ENCODE measurements at regions not wholly inside any gene's neighbourhood (a gene's known extent, or its start where the extent isn't known, plus 50 kb on each side); places are given as distances from the start of the nearest gene placed in this dataset.

- DNase-seq (ENCODE audit: low read depth, low spot score), result no peak
- no peak overlapping the region for H3K4me3 ChIP-seq (ENCODE audit: low read depth, low read length)
- peaks cover 4% of the 10 kb centered on the region; the same call in 1 of the 2 replicates for H3K9me3 ChIP-seq (ENCODE audit: control insufficient read depth, insufficient read depth, low read length)
- no peaks in the 10 kb centered on the region for H3K27me3 ChIP-seq (ENCODE audit: control insufficient read depth, insufficient read depth, low read length)
- ChIA-PET CTCF (interaction anchor here (1.0 kb wide), 1 partner anchor 459 kb away, joined by 3 read pairs; no protein-coding TSS in a partner anchor), POLR2A (no interaction called here)
- TF ChIP-seq CTCF (IDR thresholded peaks at IDR 0.05; ENCODE audit: low read depth, low read length), result no peak
- H3K27ac ChIP-seq (ENCODE audit: low read depth, low read length), result no peak overlapping the region
These were observed 238.9 kb upstream of the LMO3 start for GRCh38 chr12:16844875-16845274.

GRCh38 chr12:16833376-16834015 is 227.5 kb upstream of the LMO3 start:
- no peak for DNase-seq (ENCODE audit: low read depth, low spot score)
- CTCF ChIA-PET, result no interaction called here

GRCh38 chr12:16828891-16829290 is 222.9 kb upstream of the LMO3 start:
- Histone ChIP-seq H3K27ac (ENCODE audit: low read depth, low read length) (no peak overlapping the region), H3K27me3 (ENCODE audit: control insufficient read depth, insufficient read depth, low read length) (no peaks in the 10 kb centered on the region), H3K4me3 (ENCODE audit: low read depth, low read length) (no peak overlapping the region), H3K9me3 (ENCODE audit: control insufficient read depth, insufficient read depth, low read length) (peaks cover 3% of the 10 kb centered on the region; the same call in 1 of the 2 replicates)
- POLR2A ChIA-PET, result no interaction called here
- no peak for TF ChIP-seq CTCF (IDR thresholded peaks at IDR 0.05; ENCODE audit: low read depth, low read length)
- CTCF ChIA-PET, result no interaction called here
- no peak for DNase-seq (ENCODE audit: low read depth, low spot score)

More at GRCh38 chr12:16833376-16834015, 227.5 kb upstream of the LMO3 start:
- no peak for TF ChIP-seq CTCF (IDR thresholded peaks at IDR 0.05; ENCODE audit: low read depth, low read length)
- no peak overlapping the region for H3K27ac ChIP-seq (ENCODE audit: low read depth, low read length)
- peaks cover 2% of the 10 kb centered on the region; the same call in 1 of the 2 replicates for H3K9me3 ChIP-seq (ENCODE audit: control insufficient read depth, insufficient read depth, low read length)
- POLR2A ChIA-PET, result no interaction called here
- H3K4me3 ChIP-seq (ENCODE audit: low read depth, low read length), result no peak overlapping the region
- H3K27me3 ChIP-seq (ENCODE audit: control insufficient read depth, insufficient read depth, low read length), result no peaks in the 10 kb centered on the region

GRCh38 chr12:16807731-16808130 is 201.8 kb upstream of the LMO3 start:
- Histone ChIP-seq H3K9me3 (ENCODE audit: control insufficient read depth, insufficient read depth, low read length) (peaks cover 6% of the 10 kb centered on the region), H3K4me3 (ENCODE audit: low read depth, low read length) (no peak overlapping the region), H3K27me3 (ENCODE audit: control insufficient read depth, insufficient read depth, low read length) (no peaks in the 10 kb centered on the region), H3K27ac (ENCODE audit: low read depth, low read length) (no peak overlapping the region)
- ChIA-PET POLR2A (no interaction called here), CTCF (no interaction called here)
- DNase-seq (ENCODE audit: low read depth, low spot score), result no peak
- TF ChIP-seq CTCF (IDR thresholded peaks at IDR 0.05; ENCODE audit: low read depth, low read length), result no peak

GRCh38 chr12:16796168-16796567 is 190.2 kb upstream of the LMO3 start:
- TF ChIP-seq CTCF (IDR thresholded peaks at IDR 0.05; ENCODE audit: low read depth, low read length), result no peak
- no peak for DNase-seq (ENCODE audit: low read depth, low spot score)
- ChIA-PET POLR2A (no interaction called here), CTCF (no interaction called here)
- no peak overlapping the region for H3K27ac ChIP-seq (ENCODE audit: low read depth, low read length)
- no peaks in the 10 kb centered on the region; the same call in 1 of the 2 replicates for H3K9me3 ChIP-seq (ENCODE audit: control insufficient read depth, insufficient read depth, low read length)
- no peak overlapping the region for H3K4me3 ChIP-seq (ENCODE audit: low read depth, low read length)
- H3K27me3 ChIP-seq (ENCODE audit: control insufficient read depth, insufficient read depth, low read length), result no peaks in the 10 kb centered on the region
